CD4-positive, alpha-beta T cell treated with Interleukin-15 for 1 hour (primary cell): ENCODE measurements at regions not wholly inside any gene's neighbourhood (a gene's known extent, or its start where the extent isn't known, plus 50 kb on each side); places are given as distances from the start of the nearest gene placed in this dataset.

Source experiments
- DNase-seq: peaks from one replicate; pipeline ENCODE4 v3.0.0-alpha.2; 2020

DNA sequence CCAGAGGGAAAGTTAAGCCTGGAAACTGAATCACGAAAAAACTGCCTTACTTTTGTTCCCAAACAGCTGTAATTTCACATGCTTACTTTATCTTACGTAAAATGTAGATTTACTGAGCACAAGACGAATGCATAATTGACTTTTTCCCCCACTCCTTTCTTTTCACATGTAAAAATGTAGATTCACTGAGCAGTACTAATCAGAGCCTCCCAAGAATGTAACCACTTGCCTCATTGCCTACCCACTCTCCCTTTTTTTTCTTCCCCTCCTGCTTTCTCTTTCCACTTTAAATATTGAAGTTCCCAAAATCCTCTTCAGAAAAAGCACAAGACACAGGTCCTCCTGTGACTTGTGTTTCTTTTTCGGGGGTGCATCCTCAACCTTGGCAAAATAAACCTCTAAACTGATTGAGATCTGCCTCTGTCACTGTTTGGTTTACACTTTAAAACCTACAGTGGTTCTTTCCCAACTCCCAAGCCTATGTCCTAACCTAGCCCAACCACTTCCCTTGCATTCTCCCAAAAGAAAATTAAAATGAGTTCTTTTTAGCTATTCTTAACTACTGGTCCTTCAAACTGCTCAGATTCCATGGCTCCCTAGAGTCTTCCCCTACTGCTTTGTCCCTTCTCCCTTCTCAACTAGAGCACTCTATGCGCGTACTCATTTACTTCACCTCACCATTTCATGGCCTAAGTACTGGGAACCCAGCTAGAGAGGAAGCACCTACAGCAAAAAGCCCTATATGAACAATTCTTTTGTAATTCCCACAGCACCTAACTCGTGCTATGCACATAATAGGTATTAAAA, 236.6 kb upstream of the MKLN1 start:
- DNase-seq = no peak

DNA sequence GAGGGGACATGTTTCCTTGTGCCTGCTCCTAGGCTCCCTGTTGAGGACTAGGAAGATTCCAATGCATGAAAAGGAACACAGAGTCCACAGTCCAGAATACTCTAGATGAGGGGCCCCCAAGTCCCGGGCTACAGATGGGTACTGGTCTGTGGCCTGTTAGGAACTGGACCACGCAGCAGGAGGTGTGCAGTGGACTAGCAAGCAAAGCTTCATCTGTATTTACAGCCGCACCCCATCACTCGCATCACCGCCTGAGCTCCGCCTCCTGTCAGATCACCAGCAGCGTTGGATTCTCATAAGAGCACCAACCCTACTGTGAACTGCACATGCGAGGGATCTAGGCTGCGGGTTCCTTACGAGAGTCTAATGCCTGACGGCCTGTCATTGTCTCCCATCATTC, 233.0 kb upstream of the MKLN1 start:
- no peak for DNase-seq

DNA sequence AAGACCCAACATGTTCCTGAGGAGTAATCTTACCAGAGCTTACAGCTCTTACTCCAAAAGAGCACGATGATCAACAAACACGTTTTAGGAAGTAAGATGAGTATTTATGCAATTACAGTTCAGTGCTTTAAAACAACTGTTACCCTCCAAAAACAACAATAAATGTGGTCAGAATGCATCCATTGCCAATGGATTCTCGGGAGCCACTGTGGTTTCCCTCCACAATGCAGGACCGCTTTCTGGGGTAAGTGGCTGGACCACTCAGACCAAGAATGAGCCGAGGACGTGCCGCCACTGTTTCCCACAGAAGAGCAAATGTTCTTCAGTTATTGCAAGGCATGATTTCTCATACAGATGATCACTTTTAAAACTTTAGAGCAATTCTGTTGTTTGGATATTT, 232.3 kb upstream of the MKLN1 start:
- DNase-seq = no peak

DNA sequence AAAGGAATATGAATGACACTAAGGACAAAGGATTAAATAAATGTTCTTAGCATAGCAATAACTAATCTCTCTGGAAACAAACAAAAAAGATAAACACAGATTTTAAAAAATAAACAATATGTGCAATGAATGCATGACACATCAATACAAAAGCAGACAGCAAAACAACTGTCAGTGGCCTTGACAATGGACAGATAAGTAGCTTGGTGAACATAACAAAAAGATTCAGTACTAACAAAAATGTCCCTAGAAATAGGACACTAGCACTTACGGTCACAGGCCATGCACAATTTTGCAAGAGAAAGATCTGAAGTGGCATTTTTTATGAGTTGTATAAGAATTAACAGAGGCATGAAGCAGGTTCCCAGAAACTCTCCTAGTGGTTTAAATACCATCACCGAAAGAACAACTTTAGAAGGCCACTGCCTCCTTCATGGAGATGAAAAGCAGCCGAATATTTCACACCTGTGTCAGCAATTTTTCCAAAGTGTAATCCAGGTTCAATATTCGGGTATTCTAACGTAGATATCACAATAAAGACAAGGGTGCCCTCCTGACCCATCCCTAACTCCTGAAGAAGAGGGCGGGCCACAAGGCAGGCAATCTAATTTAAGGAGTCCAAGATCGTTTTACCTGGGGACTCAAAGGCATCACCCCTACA, 231.3 kb upstream of the MKLN1 start:
- DNase-seq = no peak

DNA sequence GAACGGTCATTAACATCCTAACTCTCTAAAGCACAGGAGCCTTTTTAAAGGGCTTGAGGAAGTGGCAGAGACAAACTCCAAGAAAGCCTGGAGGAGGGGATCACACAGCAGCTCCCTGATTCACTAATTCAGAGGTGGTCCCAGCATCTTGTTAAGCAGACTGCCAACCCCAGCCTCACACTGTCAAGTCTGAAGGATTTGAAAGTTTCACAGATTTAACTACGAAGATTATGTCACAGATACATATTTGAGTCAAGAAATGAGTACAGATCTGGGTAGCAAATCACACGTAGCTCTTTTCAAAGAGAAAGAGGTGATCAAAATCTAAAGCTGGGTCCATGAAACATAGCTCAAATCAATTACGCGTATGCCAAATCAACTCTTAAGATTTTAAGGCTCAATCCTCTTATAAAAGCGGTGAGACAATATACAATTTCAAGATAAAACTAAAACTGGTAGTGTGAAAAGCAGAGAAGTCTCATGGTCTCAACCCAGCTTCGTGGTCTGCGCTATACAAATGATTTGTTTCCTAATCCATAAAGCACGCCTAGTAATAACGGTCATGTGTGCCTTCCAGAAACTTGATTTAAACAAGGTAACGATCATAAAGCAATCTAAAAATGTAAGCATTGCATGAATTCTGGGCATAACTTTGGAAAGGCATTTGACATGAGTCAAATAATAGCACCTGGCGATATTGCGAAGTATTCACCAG, 229.9 kb upstream of the MKLN1 start:
- no peak for DNase-seq

DNA sequence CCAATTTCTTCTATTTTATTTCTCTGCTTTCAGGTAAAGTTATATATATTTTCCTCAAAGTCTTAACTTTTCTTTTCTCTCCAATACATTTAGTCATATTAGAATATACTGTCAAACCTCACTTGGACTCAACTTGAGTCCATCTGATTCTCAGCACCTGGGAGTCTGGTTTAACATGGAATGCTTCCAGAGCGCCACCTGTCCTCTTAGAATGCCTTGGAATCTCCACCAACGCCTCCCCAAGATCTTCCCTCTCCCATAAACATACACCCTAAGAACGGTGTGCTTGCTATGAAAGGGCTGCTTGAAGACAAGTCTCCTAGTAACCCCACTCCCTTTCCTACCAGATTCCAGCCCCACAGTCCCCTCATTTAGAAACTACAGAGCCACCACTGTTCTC, 229.1 kb upstream of the MKLN1 start:
- DNase-seq = no peak

DNA sequence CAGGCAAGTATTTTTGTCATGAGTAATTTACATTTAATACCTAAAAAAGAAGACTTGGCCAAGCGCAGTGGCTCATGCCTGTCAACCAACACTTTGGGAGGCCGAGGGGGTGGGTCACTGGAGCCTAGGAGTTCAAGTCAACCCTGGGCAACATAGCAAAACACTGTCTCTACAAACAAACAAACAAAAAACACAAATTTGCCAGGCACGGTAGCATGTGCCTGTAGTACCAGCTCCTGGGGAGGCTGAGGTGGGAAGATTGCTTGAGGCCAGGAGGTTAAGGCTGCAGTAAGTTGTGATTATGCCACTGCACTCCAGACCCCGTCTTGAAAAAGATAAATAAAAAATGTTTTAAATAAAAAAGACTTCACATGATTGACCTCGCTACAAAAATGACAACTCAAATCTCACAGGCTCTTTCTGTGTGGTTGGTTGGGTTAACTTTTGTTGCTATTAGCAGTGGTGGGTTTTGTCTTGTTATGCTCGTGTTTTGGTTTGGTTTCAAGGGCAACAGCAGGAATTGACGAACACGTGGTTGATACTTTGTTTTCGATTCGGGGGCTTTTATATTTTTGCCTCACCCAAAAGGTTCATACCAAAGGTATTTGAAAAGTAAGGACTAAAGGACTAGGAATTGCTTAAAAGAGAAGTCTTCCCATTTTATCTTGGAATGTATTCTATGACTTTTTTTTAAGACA, 227.2 kb upstream of the MKLN1 start:
- peak; percentile 48 for DNase-seq

DNA sequence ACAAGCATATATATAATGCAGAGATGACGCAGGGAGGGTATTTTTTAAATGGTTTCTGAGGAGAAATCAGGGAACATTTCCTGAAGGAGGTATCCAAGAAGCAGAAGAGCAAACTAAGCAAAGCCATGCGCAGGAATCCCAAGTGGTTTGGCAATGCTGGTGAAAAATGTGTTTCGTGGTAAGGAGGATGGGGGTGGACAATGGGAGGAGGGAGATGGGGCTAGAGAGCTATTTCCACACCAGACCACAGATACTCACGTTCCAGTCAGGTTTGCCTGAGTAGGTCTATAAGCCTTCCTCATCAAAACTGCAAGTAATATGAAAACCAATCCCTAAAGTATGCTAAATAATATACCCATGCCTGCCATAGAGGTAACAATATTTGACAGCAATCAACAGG, 223.7 kb upstream of the MKLN1 start:
- no peak for DNase-seq

DNA sequence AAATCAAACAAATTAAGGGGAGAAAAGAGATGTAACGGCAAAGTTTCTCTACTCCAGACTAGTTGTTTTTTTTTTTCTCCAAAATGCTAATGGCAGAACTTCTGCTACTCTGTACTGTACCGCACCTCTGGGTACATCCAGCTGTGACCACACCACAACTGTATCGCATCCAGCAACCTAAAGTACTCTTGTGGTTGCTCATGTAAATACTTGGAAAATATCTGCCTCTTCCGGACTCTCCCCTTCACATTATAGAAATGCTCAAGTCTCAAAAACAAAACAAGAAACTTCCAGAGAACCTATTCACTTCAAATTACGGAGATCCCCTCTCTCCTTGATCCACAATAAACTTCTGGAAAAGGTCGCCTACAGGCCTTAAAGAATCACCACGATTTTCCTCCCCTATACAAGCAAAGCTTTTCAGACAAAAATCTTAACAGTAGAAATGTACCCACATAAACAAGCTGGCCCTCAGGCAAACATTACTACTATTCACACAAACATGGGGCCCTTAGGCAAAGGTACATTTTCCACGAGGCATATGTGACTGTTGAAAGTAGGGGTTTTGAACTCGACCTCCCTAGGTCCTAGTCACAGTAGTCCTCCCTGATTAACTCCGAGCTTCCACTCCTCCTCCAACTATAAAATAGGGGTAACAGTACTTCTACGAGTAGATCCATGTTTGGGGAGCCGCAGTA, 222.9 kb upstream of the MKLN1 start:
- DNase-seq = no peak

DNA sequence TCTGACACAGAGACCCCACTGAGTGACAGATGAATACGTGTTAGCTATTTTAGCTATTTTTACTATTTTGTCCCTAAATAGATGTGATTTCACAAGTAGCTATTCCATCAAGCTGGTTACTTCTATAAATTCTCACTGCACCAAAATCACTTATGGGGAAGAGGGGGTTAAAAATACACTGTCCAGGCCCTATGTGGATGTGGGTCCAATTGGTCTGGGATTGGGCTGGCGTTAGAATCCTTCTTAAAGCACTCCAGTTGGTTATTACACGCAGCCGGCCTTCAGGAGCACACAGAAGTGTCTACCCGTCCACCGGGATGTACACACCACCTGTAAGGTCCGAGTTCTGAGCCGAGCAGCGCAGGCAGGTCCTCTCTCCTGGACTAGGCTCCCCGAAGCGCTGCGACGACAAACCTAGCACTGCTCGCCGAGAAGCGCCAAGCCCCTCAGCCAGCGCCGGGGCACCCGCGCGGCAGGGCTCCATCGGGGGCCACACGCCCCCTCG, 222.3 kb upstream of the MKLN1 start:
- no peak for DNase-seq

DNA sequence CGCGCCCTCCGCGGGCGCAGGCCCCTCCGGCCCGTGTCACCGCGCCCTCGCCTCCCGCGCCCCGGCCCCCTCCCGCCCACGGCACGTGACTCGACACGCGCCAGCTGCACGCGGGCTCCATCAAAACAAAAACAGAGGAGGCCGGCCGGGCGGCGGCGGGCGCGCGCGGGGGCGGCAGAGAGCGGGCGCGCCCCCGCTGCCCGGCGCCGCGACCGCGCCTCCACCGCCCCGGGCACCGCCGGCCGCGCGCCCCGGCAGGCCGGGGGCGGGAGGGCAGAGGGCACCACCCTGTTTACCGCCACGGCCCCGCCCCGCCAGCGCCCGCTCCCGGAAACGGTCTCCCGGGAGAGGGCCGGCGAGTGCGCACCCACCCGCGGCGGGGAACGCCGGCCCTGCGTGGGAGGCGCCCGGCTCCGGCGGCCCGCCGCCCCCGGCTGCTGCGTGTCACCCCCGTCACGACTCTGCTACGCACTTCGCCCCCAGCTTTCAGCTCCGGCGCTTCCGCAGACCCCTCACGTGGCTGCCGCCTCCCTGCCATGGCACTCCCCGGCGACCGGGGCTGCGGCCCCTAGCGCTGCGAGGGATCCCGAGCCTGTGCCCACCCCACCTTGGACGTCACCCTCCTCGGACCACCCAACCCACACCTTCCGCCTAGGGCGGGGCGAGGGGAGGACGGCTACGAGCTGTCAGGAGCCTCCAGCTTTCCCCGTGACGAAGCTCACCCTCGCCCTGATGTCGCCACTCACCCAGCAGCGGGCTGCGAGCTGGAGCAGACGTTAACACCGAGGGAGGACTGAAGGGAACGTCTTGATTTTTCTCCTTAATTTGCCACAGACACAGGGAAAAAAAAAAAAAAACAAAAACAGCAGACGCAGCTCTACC, 221.6 kb upstream of the MKLN1 start:
- peak; percentile 92 for DNase-seq

DNA sequence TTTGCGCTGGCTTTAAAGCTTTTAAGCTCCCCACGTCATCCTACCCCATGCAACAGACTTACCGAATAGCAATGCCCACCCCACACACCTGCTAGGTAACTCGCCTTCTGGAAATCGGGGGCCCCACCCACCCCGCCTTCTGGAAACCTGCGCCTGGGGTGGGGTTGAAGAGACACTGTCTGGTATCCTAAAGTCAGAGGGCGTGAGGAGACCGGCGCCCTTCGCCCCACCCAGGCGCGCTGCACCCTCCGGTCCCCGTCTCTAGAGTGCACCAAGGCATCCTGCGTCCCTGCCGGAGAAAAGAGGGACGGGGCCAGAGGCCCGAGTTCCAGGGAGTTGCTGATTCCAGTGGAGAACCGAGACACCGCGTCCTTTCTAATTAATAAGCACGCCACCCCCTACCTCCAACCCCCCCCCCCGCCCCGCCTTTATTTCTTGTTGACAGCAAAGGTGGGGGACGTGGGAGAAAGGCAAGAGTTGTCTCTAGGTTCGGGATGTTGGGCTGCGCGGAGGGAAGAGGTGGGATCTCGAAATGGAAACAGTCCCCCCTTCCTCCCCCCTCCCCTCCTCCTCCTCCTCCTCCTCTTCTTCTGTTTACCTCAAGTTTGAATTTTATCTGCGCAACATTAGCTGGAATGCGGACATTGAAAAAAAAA, 220.9 kb upstream of the MKLN1 start:
- DNase-seq = peak; percentile 72

DNA sequence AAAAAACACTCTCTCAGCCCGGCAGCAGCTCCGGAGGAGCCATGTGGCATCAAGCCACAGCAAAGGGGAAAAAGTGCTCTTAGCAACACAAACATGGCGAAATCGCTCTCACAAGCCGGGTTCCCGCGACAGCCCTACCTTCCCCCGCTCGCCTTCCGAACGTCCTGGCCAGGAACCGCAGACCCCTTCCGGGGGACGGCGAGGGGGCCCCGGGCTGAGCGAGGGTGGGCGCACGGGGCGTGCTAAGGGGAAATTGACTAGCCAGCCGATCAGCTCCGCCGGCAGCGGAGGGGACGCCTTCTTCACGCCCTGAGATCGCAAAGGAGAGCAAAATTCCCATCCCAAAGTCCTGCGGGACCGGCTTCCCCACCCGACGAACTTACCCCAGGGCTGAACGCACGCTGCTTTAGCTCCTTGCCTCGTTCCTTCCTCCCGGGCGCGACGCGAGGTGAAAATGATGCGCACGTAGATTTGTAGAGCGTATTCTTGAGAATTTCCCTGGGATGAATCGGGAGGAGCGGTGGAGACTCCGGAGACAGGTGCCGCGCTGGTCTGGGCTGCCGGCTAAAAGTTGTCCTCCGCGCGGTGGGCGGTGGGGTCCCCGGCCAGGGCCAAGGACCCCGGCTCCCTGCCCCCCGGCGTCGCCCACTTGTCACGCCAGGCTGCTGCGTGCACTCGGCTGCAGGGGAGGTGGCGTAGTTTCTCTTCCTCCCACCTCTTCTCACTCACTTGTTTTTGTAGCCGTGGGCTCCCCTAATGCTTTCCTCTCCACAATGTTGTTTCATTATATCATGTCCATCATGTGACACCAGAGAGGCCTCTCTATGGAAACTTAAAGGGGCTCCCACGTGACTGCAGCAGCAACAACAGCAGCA, 220.1 kb upstream of the MKLN1 start:
- DNase-seq = peak; percentile 89

DNA sequence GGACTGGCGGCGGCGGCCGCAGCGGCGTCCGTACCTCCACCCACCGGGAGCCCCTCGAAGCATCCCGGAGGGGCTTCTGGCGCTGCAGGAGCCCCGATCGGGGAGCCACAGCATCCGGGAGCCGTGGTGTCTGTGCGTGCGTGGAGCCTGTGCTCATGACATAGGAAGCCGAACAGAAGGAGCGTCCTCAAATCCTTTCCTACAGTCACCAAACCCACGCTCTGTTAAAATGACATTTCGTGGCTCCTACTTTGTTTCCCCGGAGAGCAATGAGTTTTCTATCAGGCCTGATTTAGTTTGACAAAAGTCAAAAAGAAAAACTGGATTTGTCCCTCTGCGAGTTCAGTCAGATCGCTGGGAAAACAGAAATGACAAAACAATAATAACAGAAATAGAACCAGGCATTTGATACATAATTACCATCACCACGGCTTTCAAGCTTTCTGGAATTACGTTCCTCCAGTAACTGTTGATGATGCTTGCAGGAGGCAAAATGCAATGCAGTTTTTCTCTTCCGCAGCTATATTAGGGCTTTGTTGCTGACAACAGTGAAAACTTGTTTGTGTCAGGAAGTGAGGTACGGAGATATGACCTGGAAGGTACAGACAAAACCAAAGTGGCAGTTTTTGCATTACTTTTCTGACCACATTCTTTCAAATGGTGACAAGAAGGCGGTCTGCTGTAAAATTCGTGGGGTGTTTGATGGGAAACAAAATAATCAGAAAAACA, 219.3 kb upstream of the MKLN1 start:
- peak; percentile 68 for DNase-seq

DNA sequence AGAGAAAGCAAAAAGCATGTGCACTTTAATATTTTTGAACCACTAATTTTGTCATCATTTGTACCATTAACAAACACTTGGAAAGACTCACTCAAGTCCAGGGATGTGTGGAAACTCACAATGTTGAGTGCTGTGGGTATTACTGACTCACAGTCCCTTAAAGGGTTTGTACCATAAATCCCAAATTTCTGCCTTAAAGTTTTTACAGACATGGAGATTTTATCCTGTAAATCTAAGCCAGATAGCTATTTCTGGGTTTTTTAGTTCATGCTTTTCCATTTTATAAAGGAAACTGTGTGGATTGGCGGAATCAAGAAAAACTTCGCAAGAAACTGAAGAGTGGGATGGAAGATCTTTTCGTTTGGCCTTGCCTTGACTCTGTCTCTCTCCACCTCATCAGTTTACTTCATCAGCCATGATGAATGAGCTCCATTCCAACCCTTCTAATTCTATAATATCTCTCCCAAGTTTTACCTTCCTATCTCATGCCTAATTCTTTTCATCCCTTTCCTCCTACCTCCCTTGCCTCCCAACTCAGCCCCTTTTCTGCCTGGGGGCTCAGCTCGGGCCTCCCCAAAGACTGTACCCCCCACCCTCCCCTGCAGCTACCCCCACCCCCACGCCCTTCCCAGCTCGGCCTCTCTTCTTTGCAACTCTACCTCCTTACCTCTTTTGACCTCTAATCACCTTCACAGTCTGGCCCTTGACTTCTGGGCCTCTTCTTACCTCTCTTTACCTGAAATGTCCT, 218.5 kb upstream of the MKLN1 start:
- no peak for DNase-seq

DNA sequence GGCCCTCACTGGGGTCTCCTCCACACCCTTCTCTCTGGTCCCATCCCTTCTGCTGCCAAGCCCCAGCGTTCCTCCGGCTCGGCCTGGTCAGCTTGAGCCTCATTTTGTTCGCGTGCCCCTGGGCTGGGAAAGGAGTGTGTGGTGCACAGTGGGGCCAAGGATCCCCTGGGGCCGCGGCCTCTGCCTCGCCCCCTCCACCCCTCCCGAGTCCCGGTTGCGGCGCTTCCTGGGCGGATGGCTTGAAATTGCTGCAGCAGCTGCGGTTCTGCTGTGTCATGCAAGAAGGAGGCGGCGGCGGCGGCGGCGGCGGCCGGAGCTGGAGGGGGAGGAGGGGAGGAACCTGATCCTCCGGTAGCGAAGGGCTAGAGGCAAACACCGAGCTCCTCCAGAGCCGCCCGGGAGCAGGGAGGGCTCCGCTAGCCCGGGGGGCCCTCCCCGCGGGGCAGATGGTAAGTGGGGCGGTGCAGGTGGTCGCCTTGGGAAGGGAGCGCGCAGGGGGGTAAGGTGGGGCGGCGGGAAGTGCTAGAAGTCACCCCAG, 217.8 kb upstream of the MKLN1 start:
- peak; percentile 84 for DNase-seq

DNA sequence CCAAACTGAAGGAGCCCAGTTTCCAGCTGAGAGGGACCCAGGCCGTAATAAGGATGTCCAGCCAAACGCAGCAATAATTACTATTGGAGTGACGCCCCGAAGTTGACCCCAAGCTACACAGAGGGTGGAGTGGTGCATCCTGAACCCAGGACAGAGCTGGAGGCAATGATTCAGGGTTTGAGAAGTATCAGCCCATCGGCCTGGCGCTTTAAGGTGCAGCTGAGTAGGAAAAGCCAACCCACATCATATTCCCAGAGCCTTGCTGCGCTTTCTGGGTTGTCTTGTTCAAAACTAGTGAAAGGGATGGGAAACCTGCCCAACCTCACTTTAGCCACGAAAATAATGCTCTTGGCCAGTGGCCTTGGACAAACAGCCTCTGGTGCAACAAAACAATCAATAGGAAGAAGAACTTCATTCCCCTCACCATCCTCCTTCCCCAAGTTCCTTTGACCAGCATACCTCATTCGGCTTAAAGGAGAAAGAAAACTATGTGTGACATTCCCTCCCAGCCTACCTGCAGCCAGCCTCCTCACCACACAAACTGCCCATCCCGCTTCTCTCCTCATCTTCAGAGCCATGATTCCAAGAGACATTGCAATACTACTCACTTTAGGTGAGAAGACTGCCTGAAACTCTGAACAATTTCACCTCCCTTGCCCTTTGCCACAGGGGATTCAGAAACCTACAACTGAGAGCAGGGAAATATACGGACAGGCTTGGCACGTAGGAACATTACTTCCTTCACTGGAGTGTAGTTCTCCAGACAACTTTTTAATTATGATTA, 217.2 kb upstream of the MKLN1 start:
- DNase-seq = no peak
